Endothelial cell of umbilical vein (primary cell): ENCODE measurements at regions not wholly inside any gene's neighbourhood (a gene's known extent, or its start where the extent isn't known, plus 50 kb on each side); places are given as distances from the start of the nearest gene placed in this dataset.

Experiments
- BruUV-seq: library from RNA; stranded (reverse); fragments of 400-500 nt; replicated peaks from 2 replicates; lab custom pipeline; 2021; lab: Mats Ljungman, UMichigan
- CTCF ChIA-PET: fragments of 300-600, 350-600 bp; sonication (Branson Sonifier 250); formaldehyde crosslinking; loops from one replicate; lab custom pipeline; 2021; ENCODE audit warnings: antibody characterized with exemption, inconsistent platforms; lab: Charles Lee
- POLR2A ChIA-PET: fragments of 300-600, 350-600 bp; sonication (Branson Sonifier 250); formaldehyde crosslinking; loops from one replicate; lab custom pipeline; 2021; ENCODE audit warnings: antibody characterized with exemption, inconsistent platforms; lab: Charles Lee
- DNase-seq: peaks from one replicate; pipeline ENCODE4 v3.0.0-alpha.2; 2011; ENCODE audit warnings: low read depth, low spot score
- FAIRE-seq: peaks from 2 replicates; lab custom pipeline; 2011; peaks lifted over from hg19 to GRCh38; lab: Jason Lieb, UNC
- H2AFZ ChIP-seq: 2 replicates; pipeline ENCODE4 v1.6.0; 2012; ENCODE audit warnings: low read depth, low read length, control low read depth, inconsistent platforms
- H3K27ac ChIP-seq: 2 replicates; pipeline ENCODE4 v1.5.1; 2011; ENCODE audit warnings: low read depth, mild to moderate bottlenecking, control low read depth, low read length, moderate library complexity; ENCODE audit not compliant: insufficient read depth
- H3K27me3 ChIP-seq, 2 experiments: 2 replicates each; pipeline versions ENCODE4 v1.6.0 to v1.6.1; 2011; ENCODE audit warnings: low read length in 2 of 2, mixed read lengths in 1 of 2; ENCODE audit not compliant: control insufficient read depth in 2 of 2, insufficient read depth in 2 of 2
- H3K36me3 ChIP-seq, 2 experiments: 2 replicates in 1 of 2; 3 replicates in 1 of 2; pipeline ENCODE4 v1.5.1; 2011; ENCODE audit warnings: low read length in 2 of 2, mild to moderate bottlenecking in 1 of 2, moderate library complexity in 1 of 2; ENCODE audit not compliant: control insufficient read depth in 2 of 2, insufficient read depth in 2 of 2; ENCODE audit errors: extremely low read depth in 1 of 2
- H3K4me1 ChIP-seq: 3 replicates; pipeline ENCODE4 v1.5.1; 2011; ENCODE audit warnings: mild to moderate bottlenecking, low read length; ENCODE audit not compliant: control insufficient read depth, insufficient read depth; ENCODE audit errors: extremely low read depth
- H3K4me2 ChIP-seq: 2 replicates; pipeline ENCODE4 v1.6.1; 2011; ENCODE audit warnings: low read length, control low read depth, mixed read lengths; ENCODE audit not compliant: insufficient read depth
- H3K4me3 ChIP-seq, 3 experiments: fragments of 200-600 bp in 1 of 3; sonication (generic), shearing (Covaris generic) in 1 of 3; replicated peaks in 1 of 3; 2 replicates each; pipeline ENCODE4 v1.5.1; 2011 to 2016; ENCODE audit warnings: control low read depth in 3 of 3, low read length in 3 of 3, mild to moderate bottlenecking in 2 of 3, inconsistent platforms in 1 of 3, low read depth in 1 of 3, moderate library complexity in 1 of 3; ENCODE audit not compliant: insufficient read depth in 1 of 3
- H3K79me2 ChIP-seq: 2 replicates; pipeline ENCODE4 v1.6.0; 2012; ENCODE audit warnings: low read length, inconsistent platforms; ENCODE audit not compliant: control insufficient read depth, insufficient read depth
- H3K9ac ChIP-seq: replicated peaks from 2 replicates; pipeline ENCODE3; 2011; ENCODE audit warnings: low read length, control low read depth; ENCODE audit not compliant: insufficient read depth; ENCODE audit errors: extremely low read depth
- H3K9me1 ChIP-seq: replicated peaks from 3 replicates; pipeline ENCODE4 v1.6.0; 2011; ENCODE audit warnings: mild to moderate bottlenecking, low read length; ENCODE audit not compliant: control insufficient read depth, insufficient read depth; ENCODE audit errors: extremely low read depth
- H3K9me3 ChIP-seq: replicated peaks from 2 replicates; pipeline ENCODE4 v1.5.1; 2012; ENCODE audit warnings: low read length, inconsistent platforms; ENCODE audit not compliant: control insufficient read depth, insufficient read depth
- H4K20me1 ChIP-seq: replicated peaks from 2 replicates; pipeline ENCODE3; 2011; ENCODE audit warnings: mild to moderate bottlenecking, low read length; ENCODE audit not compliant: control insufficient read depth, insufficient read depth; ENCODE audit errors: extremely low read depth
- EZH2 ChIP-seq: IDR thresholded peaks from 2 replicates; pipeline ENCODE4 v1.6.1; 2012; ENCODE audit warnings: borderline replicate concordance, low read depth, mild to moderate bottlenecking, moderate library complexity, low read length, inconsistent platforms; ENCODE audit not compliant: severe bottlenecking
- FOS ChIP-seq: IDR thresholded peaks from 2 replicates; pipeline ENCODE4 v1.6.1; 2011; ENCODE audit warnings: mild to moderate bottlenecking, low read length, moderate library complexity, borderline replicate concordance; ENCODE audit not compliant: insufficient read depth
- GATA2 ChIP-seq: IDR thresholded peaks from 2 replicates; pipeline ENCODE4 v1.7.0; 2011; ENCODE audit warnings: low read depth, mild to moderate bottlenecking, moderate library complexity, mixed read lengths, low read length; ENCODE audit not compliant: insufficient read length, insufficient read depth
- JUN ChIP-seq: IDR thresholded peaks from 2 replicates; pipeline ENCODE4 v1.6.1; 2011; ENCODE audit warnings: borderline replicate concordance, low read depth; ENCODE audit not compliant: insufficient read length, insufficient read depth
- MAX ChIP-seq: IDR thresholded peaks from 2 replicates; pipeline ENCODE4 v1.6.1; 2011; ENCODE audit not compliant: insufficient read depth, insufficient read length
- MYC ChIP-seq: IDR thresholded peaks from one replicate; pipeline ENCODE4 v1.6.1; 2011; ENCODE audit warnings: mild to moderate bottlenecking, low read depth, low read length
- POLR2A ChIP-seq: IDR thresholded peaks from 2 replicates; pipeline ENCODE4 v1.6.1; 2012; ENCODE audit warnings: low read depth, mild to moderate bottlenecking, control low read depth, low read length
- POLR2AphosphoS5 ChIP-seq: IDR thresholded peaks from 2 replicates; pipeline ENCODE4 v1.6.1; 2012; ENCODE audit warnings: low read depth, mild to moderate bottlenecking, control low read depth, low read length, moderate library complexity; ENCODE audit not compliant: insufficient read depth
- dilution Hi-C: fragments of 300-500 bp; cut with MboI; formaldehyde crosslinking; loops from one replicate; pipeline ENCODE4 v1.15.0; 2019; ENCODE audit warnings: low sequenced_read_pairs; ENCODE audit not compliant: extremely low pct_ligation_motif_present
- intact Hi-C: fragments of 100-400 bp; cut with micrococcal nuclease; formaldehyde crosslinking; loops from one replicate; pipeline ENCODE4 v1.10.0; 2022
- TF ChIP-seq, protein P1 (sequence below), 2 donors: IDR thresholded peaks; 1 replicate in 1 of 2; 2 replicates in 1 of 2; pipeline ENCODE4 v1.5.1; 2011; ENCODE audit warnings: low read length in 2 of 2, mild to moderate bottlenecking in 2 of 2, moderate library complexity in 2 of 2, control low read depth in 1 of 2, inconsistent platforms in 1 of 2, low read depth in 1 of 2; ENCODE audit not compliant: insufficient read depth in 1 of 2; ENCODE audit errors: extremely low read depth in 1 of 2

DNA sequence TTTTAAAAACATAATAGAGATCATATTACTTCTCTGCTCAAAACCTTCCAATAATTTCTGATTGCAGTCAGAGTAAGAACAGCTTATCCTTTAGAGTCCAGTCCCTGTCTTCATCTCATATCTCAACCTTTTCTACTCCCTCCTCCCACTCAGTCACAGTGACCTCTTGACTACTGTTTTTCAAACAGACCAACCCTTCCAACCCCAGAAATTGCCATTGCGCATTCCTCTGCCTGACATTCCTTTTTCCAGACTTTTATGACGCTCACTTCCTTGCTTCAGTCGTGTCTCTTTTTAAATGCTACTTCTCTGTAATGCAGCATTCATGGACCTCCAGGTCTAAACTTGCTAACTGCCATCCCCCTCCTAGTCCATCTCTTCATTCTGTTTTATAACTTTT, 800.5 kb downstream of the BRINP1 start:
- Histone ChIP-seq H3K36me3 (no peaks in the 10 kb centered on the region), H3K27me3 (peaks cover 0 to 2% of the 10 kb centered on the region in 2 experiments), H3K4me1 (no peaks in the 10 kb centered on the region), H3K4me2 (no peak overlapping the region), H3K79me2 (no peaks in the 10 kb centered on the region), H3K4me3 (no peak overlapping the region), H3K9me3 (no peaks in the 10 kb centered on the region), H2AFZ (no peak overlapping the region), H4K20me1 (no peaks in the 10 kb centered on the region), H3K27ac (no peak overlapping the region), H3K9ac (no peak overlapping the region), H3K9me1 (no peaks in the 10 kb centered on the region)
- intact Hi-C loops, result no loop called here
- BruUV-seq, result no TSS peak
- FAIRE-seq (no peak), DNase-seq (peak; percentile 12)
- CTCF ChIA-PET, result no interaction called here
- dilution Hi-C loops, result no loop called here
- no peak for TF ChIP-seq MAX
- no peak for TF ChIP-seq POLR2A
- no peak for TF ChIP-seq EZH2
- no peak for TF ChIP-seq JUN
- no peak for TF ChIP-seq MYC
- TF ChIP-seq, protein P1, sequence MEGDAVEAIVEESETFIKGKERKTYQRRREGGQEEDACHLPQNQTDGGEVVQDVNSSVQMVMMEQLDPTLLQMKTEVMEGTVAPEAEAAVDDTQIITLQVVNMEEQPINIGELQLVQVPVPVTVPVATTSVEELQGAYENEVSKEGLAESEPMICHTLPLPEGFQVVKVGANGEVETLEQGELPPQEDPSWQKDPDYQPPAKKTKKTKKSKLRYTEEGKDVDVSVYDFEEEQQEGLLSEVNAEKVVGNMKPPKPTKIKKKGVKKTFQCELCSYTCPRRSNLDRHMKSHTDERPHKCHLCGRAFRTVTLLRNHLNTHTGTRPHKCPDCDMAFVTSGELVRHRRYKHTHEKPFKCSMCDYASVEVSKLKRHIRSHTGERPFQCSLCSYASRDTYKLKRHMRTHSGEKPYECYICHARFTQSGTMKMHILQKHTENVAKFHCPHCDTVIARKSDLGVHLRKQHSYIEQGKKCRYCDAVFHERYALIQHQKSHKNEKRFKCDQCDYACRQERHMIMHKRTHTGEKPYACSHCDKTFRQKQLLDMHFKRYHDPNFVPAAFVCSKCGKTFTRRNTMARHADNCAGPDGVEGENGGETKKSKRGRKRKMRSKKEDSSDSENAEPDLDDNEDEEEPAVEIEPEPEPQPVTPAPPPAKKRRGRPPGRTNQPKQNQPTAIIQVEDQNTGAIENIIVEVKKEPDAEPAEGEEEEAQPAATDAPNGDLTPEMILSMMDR (IDR thresholded peaks at IDR 0.05; ENCODE audit: extremely low read depth in 1 of 2, insufficient read depth in 1 of 2, low read depth in 1 of 2, low read length in 2 of 2), result no peak
- no peak for TF ChIP-seq GATA2
- TF ChIP-seq FOS, result no peak
- TF ChIP-seq POLR2AphosphoS5, result no peak
- POLR2A ChIA-PET, result no interaction called here
